Epidermal melanocyte (primary cell): ENCODE measurements at regions not wholly inside any gene's neighbourhood (a gene's known extent, or its start where the extent isn't known, plus 50 kb on each side); places are given as distances from the start of the nearest gene placed in this dataset.

Experiments used
- DNase-seq: peaks from one replicate; pipeline ENCODE4 v3.0.0; 2011; ENCODE audit warnings: low spot score; ENCODE audit not compliant: insufficient read length

DNA sequence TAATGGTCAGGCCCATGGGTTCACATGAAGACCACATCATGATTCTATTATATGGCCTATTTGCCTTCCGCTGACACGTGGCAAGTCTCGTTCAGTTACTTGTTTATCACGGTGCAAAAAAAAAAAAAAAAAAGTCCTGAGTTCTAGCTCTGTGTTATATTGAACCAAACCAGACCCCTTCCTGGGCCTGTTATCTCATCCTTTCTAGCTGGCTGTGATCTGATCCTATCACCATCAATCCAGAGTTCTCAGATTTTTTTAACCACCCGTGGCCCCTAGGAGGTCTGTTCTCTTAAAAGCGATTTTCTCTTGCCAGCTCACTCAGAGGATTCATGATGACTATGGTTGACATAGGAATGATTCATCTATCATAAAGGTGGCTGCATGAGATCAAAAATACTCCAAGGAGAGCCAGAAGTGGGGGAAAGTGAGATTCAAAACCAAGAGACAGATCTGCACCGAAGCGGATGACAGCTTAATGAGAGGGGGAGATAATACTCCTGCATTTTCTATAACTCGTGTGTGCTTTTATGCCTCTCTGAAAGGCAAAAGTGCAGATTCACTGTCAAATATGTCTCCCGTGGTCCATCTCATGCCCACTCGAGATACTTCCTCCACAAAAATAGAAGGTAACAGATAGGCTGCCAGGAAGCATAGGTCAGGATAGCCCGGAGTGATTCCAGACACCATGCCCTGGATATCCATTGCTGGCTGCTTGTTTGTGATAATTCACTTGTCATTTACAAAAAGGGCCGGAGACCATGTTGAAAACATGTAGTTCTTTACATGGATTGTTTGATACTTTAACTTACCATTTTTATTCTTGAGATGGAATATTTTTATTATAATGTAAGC lies 505.7 kb upstream of the KLHL29 start:
- no peak for DNase-seq

DNA sequence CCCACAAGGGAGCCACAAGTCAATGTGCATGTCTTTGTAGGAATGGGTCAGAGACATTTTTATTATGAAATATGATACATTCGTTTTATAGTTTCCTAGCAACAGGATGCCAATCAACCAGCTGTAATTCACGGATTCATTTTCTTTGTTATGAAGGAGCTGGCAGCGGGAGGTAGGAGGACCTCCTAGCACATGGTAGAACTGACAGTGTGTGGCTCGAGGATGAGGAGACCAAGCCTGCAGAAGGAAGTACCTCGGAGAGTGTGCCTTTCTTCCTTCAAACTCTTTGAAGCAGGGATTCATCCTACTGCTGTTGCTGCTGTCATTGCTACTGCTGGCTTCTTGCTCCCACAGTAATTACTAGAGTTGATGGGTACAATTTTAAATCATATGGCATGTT lies 504.8 kb upstream of the KLHL29 start:
- no peak for DNase-seq

DNA sequence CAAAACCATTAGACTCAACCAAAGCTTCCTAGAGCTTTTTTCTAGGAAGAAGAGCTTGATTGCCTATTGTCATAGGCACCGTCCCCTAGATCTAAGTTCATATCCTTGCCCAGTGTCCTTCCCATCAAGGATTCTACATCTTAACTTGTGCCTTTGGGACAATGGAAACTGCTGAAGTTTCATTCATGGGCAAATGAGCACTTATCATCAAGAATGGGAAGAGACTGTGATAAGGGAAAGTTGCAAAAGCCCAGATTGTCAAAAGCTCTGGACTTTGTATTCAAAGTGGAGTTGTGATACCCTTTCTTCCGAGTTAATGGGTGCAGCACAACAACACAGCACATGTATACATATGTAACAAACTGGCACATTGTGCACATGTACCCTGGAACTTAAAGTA lies 503.0 kb upstream of the KLHL29 start:
- DNase-seq: no peak

DNA sequence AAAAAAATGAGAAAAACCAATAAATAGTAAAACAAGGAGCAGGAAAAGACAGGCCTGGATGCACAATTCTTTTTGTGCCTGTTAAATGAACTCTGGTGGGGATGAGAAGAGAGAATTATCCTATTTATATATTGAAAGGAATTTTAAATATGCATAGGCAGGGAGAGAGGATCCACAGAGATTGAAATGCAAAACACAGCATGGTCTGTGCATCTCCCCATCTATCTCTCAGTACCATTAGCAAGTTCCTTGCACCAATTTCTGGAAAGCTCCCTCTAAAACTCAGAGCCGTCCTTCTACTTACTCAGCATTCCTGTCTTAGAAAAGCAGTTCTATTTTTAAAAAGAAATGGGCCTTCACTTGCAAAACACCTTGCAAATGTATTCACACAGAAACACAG lies 502.3 kb upstream of the KLHL29 start:
- no peak for DNase-seq

DNA sequence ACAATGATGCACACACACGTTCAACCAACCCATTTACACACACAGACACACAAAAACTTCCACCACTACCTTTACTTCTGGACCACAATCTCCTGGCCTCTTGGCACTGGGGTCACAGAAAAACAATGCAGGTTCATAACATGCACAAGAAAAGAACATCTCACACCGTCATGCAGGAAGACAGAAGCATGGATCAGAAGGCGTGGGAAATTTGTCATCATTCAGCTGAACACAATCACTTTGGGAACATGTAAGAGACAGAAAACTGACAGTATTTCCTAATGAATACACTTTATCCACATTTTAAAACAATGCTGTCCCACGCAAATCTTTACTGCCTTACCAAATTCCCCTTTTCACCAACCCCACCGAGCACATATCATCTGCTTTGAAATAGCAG lies 501.9 kb upstream of the KLHL29 start:
- no peak for DNase-seq

DNA sequence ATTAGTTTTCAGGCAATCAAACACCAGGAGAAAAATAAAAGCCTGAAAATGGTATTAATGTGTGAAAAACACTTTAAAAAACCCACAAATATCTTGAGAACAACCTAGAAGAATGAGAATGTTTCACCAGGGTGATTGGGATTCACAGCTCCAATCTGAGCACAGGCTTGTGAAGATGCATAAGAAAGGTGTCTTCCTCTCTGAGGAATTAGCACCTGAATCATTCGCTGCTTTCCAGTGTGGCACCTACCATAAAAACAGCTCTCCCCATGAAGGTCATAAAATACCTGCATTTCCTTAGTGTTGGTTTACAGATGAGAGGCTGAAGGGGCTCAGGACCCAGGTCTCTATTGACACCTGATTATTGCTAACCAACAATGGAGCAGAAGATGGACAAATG lies 499.7 kb upstream of the KLHL29 start:
- no peak for DNase-seq

DNA sequence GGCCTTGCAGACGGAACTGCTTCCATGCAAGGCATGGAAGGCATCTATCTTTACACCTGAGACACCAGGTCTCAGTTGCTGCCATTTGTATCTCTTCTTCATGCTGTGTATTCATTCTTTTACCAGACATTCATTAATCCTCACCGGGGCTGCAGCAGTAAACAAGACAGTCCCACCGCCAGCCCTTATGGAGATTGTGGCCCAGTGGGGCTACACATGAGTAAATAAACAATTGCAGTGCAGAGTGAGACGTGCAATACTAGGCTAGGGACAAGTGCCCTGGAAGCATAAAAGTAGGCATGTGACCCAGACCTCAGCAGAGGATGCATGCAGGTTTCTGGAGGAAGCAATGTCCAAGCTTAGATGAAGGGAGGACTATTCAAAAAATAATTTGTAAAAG lies 497.6 kb upstream of the KLHL29 start:
- DNase-seq: no peak

DNA sequence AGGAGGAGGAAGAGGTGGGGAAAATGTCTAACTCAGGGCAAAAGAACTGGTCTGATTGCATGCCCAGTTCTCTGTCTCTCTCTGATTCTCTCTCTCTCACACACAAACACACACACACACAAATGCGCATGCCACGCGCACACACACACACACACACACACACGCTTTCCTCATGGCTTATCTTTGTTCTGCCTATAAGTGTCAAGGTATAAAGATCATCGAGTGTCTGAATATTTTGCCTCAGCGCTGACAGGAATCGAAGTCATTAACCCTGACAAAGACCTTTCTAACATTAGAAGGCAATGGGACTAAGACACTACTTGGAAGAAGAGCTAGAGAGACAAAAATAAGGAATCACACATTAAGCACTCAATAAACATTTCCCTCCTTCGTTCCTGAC lies 497.1 kb upstream of the KLHL29 start:
- no peak for DNase-seq

DNA sequence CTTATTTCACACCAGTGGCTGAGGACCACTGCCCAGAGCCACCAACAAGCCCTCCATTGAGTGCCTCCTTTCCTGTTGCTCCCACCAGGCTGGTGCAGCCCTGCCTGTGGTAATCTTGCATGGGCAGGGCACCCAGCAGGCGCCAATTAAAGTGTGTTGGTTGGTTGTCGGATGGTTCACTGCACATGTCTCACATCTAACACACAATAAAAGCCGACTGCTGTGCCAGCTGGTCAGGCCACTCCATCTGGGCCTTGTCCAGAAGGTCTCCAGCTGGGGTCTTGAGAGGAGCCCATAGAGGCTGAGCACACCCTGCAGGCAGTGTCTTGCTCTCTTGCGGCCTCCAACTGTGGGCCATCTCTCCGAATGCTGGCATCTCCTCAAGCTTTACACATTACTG lies 494.8 kb upstream of the KLHL29 start:
- no peak for DNase-seq

DNA sequence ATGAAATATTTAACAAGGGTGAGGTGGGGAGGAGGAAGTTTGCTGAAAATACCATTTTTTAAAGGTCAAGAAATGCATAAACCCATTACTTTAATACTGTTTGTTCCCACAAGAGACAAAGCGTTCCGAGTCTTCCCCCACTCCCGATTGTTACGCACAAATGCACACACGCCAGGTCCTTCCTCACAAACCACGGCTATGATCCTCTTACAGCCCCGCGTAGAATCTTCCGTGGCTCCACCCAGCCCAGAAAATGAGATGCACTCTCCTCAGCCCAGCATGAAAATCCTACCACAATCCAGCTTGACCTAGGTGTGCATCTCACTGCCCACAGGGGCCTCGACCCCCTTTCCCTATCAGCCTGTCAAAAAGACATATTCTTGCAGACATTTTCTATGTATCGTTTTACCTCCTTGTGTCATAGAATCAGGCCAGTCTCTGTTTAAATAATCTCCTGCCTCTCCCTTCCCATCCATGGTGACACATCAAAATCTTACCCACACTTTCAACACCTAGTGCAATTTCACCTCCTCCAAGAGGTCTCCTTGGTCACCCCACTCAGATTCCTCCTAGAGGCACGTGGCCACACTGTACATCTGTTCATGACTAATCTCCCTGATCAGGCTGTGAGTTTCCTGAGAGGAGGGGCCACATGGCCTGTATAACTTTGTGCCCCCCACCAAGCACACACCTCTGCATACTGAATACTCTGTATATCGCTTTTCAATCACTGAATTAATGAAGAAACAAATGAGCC lies 491.0 kb upstream of the KLHL29 start:
- no peak for DNase-seq

DNA sequence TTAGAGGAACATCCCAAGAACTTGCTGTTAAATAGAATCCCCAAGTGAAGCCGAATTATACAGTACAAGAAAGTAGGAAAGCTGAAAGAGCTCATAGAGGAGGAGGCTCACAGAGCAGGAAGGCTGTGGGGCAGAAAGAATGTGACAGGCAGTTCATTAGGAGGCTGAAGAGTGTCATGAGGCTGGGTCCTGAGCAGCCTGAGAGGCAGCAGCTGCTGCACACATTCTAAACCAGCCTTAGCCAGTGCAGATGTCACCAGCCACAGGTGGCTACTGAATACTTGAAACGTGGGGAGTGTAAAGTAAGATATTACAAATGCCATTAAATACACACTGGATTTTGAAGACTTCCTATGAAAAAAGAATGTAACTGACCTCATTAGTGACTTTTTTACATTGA lies 490.2 kb upstream of the KLHL29 start:
- no peak for DNase-seq

DNA sequence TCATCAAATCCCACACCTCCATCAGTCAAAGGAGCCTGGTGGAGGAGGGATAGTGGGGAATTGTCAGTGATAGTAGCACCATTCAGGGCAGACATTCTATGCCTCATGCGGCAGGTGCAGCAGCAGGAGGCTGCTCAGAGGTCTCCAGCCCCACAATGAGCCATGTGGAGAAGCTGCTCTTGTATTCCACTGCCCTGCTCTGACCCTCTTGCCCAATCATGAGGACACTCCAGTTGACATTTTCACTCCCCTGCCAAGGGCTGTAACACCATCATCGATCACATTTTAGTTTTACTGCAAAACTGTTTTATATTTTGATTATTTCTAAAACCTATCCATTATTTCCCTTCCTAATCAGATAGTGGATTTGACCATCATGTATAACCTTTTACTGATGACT lies 487.6 kb upstream of the KLHL29 start:
- DNase-seq: no peak

DNA sequence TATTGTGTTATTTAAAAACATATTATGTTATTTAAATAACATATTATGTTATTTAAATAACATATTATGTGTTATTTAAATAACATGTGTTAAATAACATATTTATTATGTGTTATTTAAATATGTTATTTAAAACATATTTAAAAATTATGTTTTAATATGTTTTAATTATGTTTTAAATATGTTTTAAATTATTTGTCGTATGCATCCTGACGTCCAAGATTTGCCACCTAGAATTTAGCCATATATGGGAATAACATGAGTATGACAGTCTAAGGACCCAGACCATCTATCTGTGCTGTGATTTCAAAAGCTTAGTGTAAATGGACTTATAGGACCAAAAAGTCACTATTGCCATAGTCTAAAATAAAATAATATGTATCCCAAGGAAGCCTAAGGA lies 484.3 kb upstream of the KLHL29 start:
- no peak for DNase-seq

DNA sequence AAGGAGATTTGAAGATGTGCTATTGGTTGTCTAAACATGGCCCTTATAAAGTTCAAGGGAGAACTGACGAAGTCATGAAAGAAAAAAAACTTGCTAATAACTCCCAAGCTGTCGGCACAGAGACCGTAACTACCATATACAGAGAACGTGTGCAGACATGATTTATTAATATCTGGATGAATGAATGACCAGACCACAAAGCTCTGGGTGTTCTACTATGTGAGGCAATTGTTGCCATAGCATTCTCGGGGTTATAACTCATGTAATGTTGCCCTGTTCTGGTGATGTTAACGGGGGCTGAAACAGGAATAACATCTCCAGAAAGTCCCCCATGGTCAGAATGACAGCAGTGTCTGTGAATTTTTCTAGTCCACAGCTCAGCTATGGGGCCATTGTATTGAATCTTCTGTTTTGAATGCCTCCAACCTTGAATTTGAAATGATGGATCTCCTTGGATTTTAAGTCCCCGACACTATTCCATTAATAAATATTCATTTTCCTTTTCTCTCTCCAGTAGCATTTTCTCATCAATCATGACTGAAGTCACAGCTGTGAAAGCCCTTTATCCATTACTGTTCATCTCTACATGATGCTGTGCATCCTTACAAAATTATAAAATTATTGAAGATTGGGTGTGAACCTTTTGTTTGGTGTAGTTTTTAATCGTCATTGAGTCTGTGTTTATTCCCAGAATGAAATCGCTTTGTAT lies 483.4 kb upstream of the KLHL29 start:
- DNase-seq: no peak

DNA sequence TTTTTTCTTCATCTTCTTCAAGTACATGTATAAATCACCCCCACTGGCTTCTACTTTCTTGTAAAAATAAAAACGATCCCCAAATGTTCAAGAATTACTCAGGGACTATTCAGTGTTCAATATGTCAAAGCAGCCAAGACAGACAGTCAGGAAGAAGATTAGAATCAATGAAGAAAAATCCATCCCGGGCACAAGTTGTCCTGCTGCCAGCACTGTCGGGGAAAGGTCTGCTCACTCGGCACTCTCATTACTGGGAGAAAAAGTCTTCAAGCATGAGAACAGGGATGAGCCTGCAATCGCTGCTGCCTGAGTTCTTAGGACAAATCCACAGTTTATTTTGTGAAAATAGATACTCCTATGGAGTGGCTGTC lies 482.8 kb upstream of the KLHL29 start:
- no peak for DNase-seq

DNA sequence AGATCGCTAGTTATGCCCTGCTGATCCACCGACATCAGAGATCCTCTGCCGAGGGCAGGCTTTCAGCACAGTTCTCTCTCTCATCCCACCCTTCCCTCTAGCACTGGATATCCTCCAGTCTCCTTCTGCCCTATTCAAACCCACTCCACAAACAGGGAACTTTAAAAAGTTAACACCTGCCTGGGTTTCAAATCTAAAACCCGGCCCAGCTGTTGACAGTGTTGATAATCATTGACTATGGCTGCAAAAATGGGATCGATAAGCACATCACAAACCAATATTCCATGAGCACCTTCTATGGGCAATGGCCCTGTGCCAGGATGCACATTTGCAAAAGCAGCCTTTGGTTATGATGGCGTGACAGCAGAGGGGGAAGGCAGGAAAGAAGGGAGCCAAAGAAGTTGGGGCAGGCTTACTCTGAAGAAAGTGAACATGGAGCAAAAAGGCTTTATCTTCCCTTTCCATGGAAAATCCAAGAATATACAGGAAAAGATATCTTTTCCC lies 482.3 kb upstream of the KLHL29 start:
- DNase-seq: no peak

DNA sequence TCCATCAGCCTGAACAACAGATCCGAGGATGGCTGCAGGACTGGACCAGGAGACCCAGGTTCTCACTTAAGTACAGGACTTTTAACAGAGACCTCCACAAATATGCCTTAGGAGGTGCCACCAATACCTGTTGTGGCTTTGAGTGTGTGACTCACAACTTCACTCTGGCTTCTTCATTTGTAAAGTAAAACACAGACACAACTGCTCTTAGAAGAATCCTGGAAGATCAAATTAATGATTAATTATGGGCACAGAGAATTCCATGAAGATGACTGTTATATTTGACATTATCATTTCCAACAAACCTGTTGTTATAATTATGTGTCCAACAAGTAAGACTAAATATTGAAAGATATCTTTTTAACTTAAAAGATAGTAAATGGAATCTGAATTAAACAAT lies 481.4 kb upstream of the KLHL29 start:
- no peak for DNase-seq

DNA sequence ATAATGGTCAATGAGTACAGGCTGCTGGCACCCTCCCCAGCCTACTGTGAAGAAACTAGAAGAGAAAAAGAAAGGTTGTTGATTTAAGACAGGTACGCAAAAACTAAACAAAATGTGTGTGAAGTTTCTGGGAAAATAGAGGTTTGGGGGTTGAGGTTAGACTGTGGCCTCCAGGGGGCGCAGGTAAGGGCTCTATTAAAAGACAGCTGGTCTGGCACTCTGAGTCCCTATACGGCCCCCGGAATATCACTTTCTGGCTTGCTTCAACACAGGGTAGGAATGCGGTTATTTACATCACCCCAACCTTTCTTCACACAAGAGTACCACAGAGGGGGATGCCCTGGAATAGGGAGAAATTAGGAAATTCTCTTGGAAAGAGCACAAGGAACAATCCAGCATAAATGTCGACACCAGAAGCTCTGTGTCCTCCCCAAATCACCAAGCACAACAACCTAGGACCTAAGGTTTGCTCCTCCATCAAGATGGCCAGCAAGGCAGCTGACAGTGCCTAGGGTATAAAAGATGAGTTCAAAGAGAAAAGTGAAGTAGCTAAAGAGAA lies 480.8 kb upstream of the KLHL29 start:
- no peak for DNase-seq

DNA sequence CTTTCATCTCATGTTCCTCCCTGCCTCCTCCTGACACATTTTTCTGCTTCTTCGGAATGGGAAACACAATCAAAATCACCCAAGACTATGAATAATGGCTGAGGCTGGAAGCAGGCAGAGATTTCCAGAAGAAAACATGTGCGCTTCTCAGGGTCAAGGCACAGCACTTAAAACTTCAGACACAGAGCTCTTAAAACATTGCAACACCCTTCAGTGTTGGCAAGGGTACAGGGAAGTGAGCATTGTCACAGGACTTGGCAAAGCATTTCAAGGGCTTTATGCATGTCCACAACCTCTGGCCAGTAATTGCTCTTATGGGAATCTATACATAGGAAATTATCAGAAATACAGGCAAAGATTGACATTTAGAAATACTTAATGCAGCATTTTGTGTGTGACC lies 477.6 kb upstream of the KLHL29 start:
- no peak for DNase-seq

DNA sequence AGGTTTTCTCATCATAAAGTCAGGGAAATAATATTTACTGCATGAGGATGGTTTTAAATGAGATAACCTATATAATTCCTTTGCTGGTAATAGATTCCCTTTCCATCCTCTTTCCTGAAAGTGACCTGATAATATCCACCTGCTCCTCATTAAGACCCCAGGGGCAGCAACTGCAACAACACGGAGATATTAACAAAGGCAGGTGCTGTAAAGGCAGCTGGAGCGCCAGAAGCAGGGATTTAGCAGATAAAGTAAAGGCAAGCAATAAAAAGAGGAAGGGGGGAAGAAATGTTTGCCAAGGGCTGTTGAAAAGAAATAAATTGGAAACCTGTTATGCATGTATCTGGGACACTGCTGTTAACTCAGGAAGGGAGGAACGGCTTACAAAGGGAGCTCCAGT lies 472.6 kb upstream of the KLHL29 start:
- no peak for DNase-seq

DNA sequence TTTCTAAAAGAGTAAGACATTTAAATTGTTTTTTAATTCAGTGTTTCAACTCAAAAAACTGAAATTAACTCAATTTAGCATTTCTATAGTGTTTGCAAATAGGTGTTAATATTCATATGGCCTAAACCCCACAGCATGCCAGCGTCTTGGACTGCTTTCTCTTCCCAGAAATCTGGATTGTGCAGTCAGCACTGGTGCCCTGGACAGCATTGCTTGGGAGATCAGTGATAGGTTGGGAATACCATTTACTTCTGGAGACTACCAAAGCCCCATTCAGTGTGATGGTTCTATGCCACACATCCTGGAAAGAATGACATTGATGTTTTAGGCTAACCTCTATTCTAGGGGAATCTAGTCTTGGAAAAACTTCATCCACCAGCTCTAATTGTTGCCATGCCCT lies 455.0 kb upstream of the KLHL29 start:
- DNase-seq: no peak

DNA sequence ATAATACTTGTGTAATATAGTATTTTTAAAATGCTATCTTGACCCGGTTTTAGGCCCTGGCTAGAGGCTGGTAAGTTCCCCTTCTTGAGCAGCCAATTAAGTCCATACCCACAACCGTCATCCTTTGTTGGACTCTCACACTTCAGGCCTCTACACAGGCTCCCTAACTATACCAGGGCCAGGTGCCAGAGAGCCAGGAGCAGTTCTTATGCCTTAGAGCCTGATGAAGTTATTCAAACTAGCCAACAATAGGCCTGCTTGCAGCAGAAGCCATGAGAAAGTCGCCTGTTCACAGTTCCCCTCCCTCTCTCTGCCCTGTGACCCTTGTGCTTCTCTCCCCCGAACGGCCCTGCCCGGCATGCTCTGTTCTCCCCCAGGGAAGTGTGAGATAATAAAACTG lies 454.2 kb upstream of the KLHL29 start:
- DNase-seq: no peak
